Spleen (tissue), 11 donors: ENCODE measurements at regions not wholly inside any gene's neighbourhood (a gene's known extent, or its start where the extent isn't known, plus 50 kb on each side); places are given as distances from the start of the nearest gene placed in this dataset.

Experiments used
- DNase-seq: peaks from one replicate; pipeline ENCODE4 v3.0.0-alpha.2; 2020
- H3K27ac ChIP-seq, 8 donors: fragments of 200-600 bp; sonication (generic) in 7 of 8; 1 replicate in 4 of 8; 2 replicates in 4 of 8; pipeline versions ENCODE4 v1.5.0 to v1.8.0; 2016 to 2021; ENCODE audit warnings: inconsistent platforms in 4 of 8, mild to moderate bottlenecking in 4 of 8, moderate library complexity in 1 of 8
- H3K27me3 ChIP-seq, 7 donors: fragments of 200-600 bp; sonication (generic) in 6 of 7; replicated peaks in 1 of 7; 1 replicate in 4 of 7; 2 replicates in 3 of 7; pipeline versions ENCODE4 v1.5.0 to v1.8.0; 2016 to 2021; ENCODE audit warnings: inconsistent platforms in 3 of 7, mild to moderate bottlenecking in 1 of 7
- H3K36me3 ChIP-seq, 6 donors: fragments of 200-600 bp; sonication (generic) in 5 of 6; 1 replicate in 4 of 6; 2 replicates in 2 of 6; pipeline versions ENCODE4 v1.5.0 to v1.8.0; 2016 to 2021; ENCODE audit warnings: inconsistent platforms in 2 of 6
- H3K4me1 ChIP-seq, 6 donors: fragments of 200-600 bp; sonication (generic) in 5 of 6; 1 replicate in 3 of 6; 2 replicates in 3 of 6; pipeline versions ENCODE4 v1.5.0 to v1.8.0; 2016 to 2021; ENCODE audit warnings: inconsistent platforms in 3 of 6
- H3K4me3 ChIP-seq, 8 donors: fragments of 200-600 bp; sonication (generic) in 7 of 8; 1 replicate in 4 of 8; 2 replicates in 4 of 8; pipeline versions ENCODE4 v1.5.0 to v1.8.0; 2016 to 2021; ENCODE audit warnings: inconsistent platforms in 4 of 8, mild to moderate bottlenecking in 4 of 8, moderate library complexity in 2 of 8
- H3K9me3 ChIP-seq, 8 donors: fragments of 200-600 bp; sonication (generic) in 7 of 8; 1 replicate in 4 of 8; 2 replicates in 4 of 8; pipeline versions ENCODE4 v1.5.0 to v1.8.0; 2016 to 2021; ENCODE audit warnings: inconsistent platforms in 4 of 8
- POLR2A ChIP-seq, 3 donors: fragments of 450-650 bp; IDR thresholded peaks; one replicate each; pipeline ENCODE4 v1.5.1; 2017; ENCODE audit warnings: antibody characterized with exemption in 3 of 3, mild to moderate bottlenecking in 1 of 3
- POLR2AphosphoS5 ChIP-seq, 3 donors: sonication (generic); formaldehyde crosslinking; IDR thresholded peaks; one replicate each; pipeline ENCODE4 v1.5.1; 2017; ENCODE audit warnings: antibody characterized with exemption in 3 of 3
- WGBS, 5 donors: extraction: QIAGEN DNeasy Blood & Tissue Kit in 3 of 5; methylation state at CpG; one replicate each; pipeline versions ENCODE4 v1.1.5 to v1.1.7; 2013 to 2018; 5-methylcytosine and 5-hydroxymethylcytosine counted together
- intact Hi-C: fragments of 100-400 bp; cut with DNase I; formaldehyde crosslinking; loops from one replicate; pipeline ENCODE4 v1.15.0; 2023; ENCODE audit warnings: low total_unique reads
- TF ChIP-seq, protein P1 (sequence below), 11 experiments: fragments of 200-600 bp in 7 of 11; fragments of 450-650 bp in 4 of 11; sonication (generic) in 4 of 11; IDR thresholded peaks in 8 of 11; conservative IDR thresholded peaks in 3 of 11; 1 replicate in 7 of 11; 2 replicates in 4 of 11; pipeline versions ENCODE4 v1.4.0 to v1.8.0; 2016 to 2021; ENCODE audit warnings: antibody characterized with exemption in 11 of 11, inconsistent platforms in 4 of 11, mild to moderate bottlenecking in 1 of 11
- donor health status: healthy with polysubstance abuse.
- donor health status: DM: no; HTN: no; CAD: no; lungs with moderate emphysema.
- donor health status: DM: no; HTN: no; CAD: no.
- donor health status: Bipolar disorder and iron deficiency.
- donor health status: healthy.
- donor health status: DM: no; HTN: no; CAD: no.
- donor health status: DM: yes; HTN: yes; CAD: no.

- intact Hi-C loops: no loop called here
- H3K27me3 ChIP-seq: no peaks in the 10 kb centered on the region
- no peaks in the 10 kb centered on the region for H3K36me3 ChIP-seq
- no peaks in the 10 kb centered on the region for H3K9me3 ChIP-seq
- no peak overlapping the region for H3K4me3 ChIP-seq
- 78 to 93% (median 85%) methylated on average over 1 of the region's 1 CpG for WGBS, 5 donors
- TF ChIP-seq POLR2AphosphoS5 (IDR thresholded peaks at IDR 0.05): no peak
- TF ChIP-seq, protein P1, sequence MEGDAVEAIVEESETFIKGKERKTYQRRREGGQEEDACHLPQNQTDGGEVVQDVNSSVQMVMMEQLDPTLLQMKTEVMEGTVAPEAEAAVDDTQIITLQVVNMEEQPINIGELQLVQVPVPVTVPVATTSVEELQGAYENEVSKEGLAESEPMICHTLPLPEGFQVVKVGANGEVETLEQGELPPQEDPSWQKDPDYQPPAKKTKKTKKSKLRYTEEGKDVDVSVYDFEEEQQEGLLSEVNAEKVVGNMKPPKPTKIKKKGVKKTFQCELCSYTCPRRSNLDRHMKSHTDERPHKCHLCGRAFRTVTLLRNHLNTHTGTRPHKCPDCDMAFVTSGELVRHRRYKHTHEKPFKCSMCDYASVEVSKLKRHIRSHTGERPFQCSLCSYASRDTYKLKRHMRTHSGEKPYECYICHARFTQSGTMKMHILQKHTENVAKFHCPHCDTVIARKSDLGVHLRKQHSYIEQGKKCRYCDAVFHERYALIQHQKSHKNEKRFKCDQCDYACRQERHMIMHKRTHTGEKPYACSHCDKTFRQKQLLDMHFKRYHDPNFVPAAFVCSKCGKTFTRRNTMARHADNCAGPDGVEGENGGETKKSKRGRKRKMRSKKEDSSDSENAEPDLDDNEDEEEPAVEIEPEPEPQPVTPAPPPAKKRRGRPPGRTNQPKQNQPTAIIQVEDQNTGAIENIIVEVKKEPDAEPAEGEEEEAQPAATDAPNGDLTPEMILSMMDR (IDR thresholded peaks at IDR 0.05 in 8 of 11, conservative IDR thresholded peaks at IDR 0.05 in 3 of 11): no peak
- no peak for TF ChIP-seq POLR2A (IDR thresholded peaks at IDR 0.05)
- no peak for DNase-seq
- no peaks in the 10 kb centered on the region for H3K4me1 ChIP-seq
- H3K27ac ChIP-seq: no peak overlapping the region
These were observed 522.5 kb downstream of the TLE4 start for GRCh38 chr9:80094176-80094771.

DNA sequence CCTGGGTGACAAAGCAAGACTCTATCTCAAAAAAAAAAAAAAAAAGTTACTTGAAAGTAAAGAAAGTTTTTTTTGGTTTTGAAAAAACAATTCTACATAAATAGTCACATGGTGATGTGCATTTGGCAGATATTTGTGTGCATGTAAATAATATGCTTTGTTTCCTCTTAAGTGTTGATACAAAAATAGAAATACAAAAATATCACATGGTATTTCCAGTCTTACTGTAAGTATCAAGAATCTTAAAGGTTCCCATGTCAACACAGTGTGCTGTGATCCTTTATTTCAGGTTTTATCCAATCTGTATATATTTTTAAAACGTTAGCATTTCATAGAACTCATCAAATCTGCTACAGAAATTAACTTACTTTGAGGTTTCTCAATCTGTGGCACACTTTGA, 521.9 kb downstream of the TLE4 start:
- intact Hi-C loops: no loop called here

DNA sequence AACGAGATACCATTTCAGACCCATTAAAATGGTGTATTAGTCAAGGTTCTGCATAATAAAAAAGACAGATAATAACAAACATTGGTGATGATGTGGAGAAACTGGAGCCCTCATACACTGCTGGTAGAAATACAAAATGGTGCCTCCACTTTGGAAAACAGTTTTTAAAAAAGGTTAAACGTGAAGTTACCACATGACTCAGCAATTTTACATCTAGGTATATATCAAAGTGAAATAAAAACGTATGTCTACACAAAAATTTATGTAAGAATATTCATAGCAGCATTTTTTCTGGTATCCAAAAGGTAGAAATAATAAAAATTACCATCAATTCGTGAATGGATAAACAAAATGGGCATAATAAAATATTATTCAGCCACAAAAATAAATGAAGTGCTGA, 519.8 kb downstream of the TLE4 start:
- no peak for TF ChIP-seq POLR2AphosphoS5 (IDR thresholded peaks at IDR 0.05)
- intact Hi-C loops: no loop called here
- Histone ChIP-seq H3K4me3 (no peak overlapping the region), H3K9me3 (no peaks in the 10 kb centered on the region), H3K36me3 (no peaks in the 10 kb centered on the region), H3K27ac (no peak overlapping the region), H3K4me1 (peaks cover 0 to 7% (median 0%) of the 10 kb centered on the region in 6 donors), H3K27me3 (no peaks in the 10 kb centered on the region)
- WGBS, 5 donors: 71 to 83% (median 75%) methylated on average over 4 of the region's 4 CpGs
- DNase-seq: no peak

More for the DNA sequence above, 521.9 kb downstream of the TLE4 start:
- Histone ChIP-seq H3K9me3 (no peaks in the 10 kb centered on the region), H3K36me3 (no peaks in the 10 kb centered on the region), H3K4me1 (no peaks in the 10 kb centered on the region), H3K27me3 (no peaks in the 10 kb centered on the region), H3K27ac (no peak overlapping the region), H3K4me3 (no peak overlapping the region)
- no peak for TF ChIP-seq POLR2A (IDR thresholded peaks at IDR 0.05)
- no peak for DNase-seq
- WGBS, 5 donors: 39 to 63% (median 46%) methylated on average over 1 of the region's 1 CpG

DNA sequence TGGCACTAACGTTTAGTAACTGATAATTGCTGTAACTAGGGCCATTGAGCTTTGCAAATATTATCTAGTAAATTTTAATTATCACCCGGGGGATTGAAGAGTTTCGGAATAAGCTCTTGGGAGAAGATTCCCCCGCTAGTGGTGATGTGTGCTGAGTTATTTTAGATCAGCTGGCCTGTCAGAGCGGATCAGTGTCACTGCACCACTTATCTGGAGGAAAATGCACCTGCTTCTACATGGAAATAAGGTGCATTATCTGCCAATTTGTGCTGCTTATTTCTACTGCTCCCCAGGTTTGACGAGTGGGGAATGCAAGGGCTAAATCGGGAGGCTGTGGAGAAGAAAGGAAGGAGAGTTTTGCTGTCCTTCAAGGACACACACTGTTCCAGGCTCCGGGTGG, 518.6 kb downstream of the TLE4 start:
- no peak overlapping the region for H3K4me3 ChIP-seq
- no peak overlapping the region for H3K27ac ChIP-seq
- intact Hi-C loops: no loop called here
- no peak for DNase-seq
- peaks cover 0 to 14% (median 0%) of the 10 kb centered on the region in 6 donors for H3K4me1 ChIP-seq
- 86 to 92% (median 88%) methylated on average over 8 of the region's 8 CpGs for WGBS, 5 donors
- no peaks in the 10 kb centered on the region for H3K9me3 ChIP-seq
- no peaks in the 10 kb centered on the region for H3K36me3 ChIP-seq
- TF ChIP-seq POLR2AphosphoS5 (IDR thresholded peaks at IDR 0.05): no peak
- no peak for TF ChIP-seq POLR2A (IDR thresholded peaks at IDR 0.05)
- TF ChIP-seq, protein P1 (IDR thresholded peaks at IDR 0.05 in 8 of 11, conservative IDR thresholded peaks at IDR 0.05 in 3 of 11): no peak
- no peaks in the 10 kb centered on the region for H3K27me3 ChIP-seq

- H3K27me3 ChIP-seq: no peaks in the 10 kb centered on the region
- TF ChIP-seq, protein P1 (IDR thresholded peaks at IDR 0.05 in 8 of 11, conservative IDR thresholded peaks at IDR 0.05 in 3 of 11): no peak
- TF ChIP-seq POLR2AphosphoS5 (IDR thresholded peaks at IDR 0.05) (no peak), POLR2A (IDR thresholded peaks at IDR 0.05) (no peak)
- H3K27ac ChIP-seq: no peak overlapping the region
- no peaks in the 10 kb centered on the region for H3K36me3 ChIP-seq
- no peak for DNase-seq
- 61 to 82% (median 70%) methylated on average over 2 of the region's 2 CpGs for WGBS, 5 donors
- intact Hi-C loops: no loop called here
- H3K9me3 ChIP-seq: no peaks in the 10 kb centered on the region
- H3K4me3 ChIP-seq: no peak overlapping the region
- H3K4me1 ChIP-seq: peaks cover 0 to 14% (median 0%) of the 10 kb centered on the region in 6 donors
These were observed 515.1 kb downstream of the TLE4 start for GRCh38 chr9:80086822-80087345.
